MM.1S (cell line): ENCODE measurements at regions not wholly inside any gene's neighbourhood (a gene's known extent, or its start where the extent isn't known, plus 50 kb on each side); places are given as distances from the start of the nearest gene placed in this dataset.
"Not testable (repeated sequence)": the region's sequence is repeated elsewhere in the genome, so short reads cannot be mapped to it uniquely, and the experiment has no call there.

Experiments
- EZH2 ChIP-seq: fragments of 300-600 bp; sonication (generic); optimal IDR thresholded peaks from 2 replicates; pipeline ENCODE3; 2017; ENCODE audit warnings: low read depth, mild to moderate bottlenecking, antibody characterized with exemption, low read length, mixed read lengths
- TF ChIP-seq, protein P1 (sequence below): fragments of 300-600 bp; sonication (generic); IDR thresholded peaks from 2 replicates; pipeline ENCODE4 v1.5.1; 2016; ENCODE audit warnings: antibody characterized with exemption, low read length, mixed read lengths

DNA sequence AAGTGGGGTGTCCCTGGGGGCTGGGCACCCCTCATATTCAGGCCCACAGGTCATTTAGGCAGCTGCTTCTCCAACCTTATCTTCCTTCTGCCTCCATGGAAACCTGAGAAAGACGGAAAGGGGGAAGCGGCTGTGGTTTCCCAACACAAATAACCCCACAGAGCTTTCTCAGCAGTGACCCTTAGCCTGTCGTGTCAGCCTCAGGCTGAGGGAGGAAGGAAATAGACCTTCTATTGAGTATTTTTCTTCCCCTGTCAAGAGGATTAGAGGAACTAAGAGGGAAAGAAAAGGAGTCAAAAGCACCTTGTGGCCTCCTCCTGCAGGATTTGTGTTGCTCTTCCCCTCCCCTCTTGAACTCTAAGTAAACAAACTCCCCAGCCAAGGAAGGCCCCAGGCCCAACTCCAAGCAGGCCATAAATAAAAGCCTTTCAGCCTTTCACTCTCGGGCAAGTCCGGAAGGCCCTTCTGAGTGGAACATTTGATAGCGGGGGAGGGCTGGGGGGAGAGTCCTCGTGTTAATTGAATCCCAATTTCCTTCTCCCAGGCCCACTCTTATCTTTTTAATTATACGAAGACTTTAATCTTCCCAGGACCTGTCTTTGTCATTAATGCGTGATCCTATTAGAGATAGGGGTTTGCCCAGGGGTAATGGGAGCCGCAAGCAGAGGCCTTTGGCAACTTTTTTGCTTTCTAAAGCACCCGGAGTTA lies 121.8 kb downstream of the TRIM43 start:
- TF ChIP-seq, protein P1, sequence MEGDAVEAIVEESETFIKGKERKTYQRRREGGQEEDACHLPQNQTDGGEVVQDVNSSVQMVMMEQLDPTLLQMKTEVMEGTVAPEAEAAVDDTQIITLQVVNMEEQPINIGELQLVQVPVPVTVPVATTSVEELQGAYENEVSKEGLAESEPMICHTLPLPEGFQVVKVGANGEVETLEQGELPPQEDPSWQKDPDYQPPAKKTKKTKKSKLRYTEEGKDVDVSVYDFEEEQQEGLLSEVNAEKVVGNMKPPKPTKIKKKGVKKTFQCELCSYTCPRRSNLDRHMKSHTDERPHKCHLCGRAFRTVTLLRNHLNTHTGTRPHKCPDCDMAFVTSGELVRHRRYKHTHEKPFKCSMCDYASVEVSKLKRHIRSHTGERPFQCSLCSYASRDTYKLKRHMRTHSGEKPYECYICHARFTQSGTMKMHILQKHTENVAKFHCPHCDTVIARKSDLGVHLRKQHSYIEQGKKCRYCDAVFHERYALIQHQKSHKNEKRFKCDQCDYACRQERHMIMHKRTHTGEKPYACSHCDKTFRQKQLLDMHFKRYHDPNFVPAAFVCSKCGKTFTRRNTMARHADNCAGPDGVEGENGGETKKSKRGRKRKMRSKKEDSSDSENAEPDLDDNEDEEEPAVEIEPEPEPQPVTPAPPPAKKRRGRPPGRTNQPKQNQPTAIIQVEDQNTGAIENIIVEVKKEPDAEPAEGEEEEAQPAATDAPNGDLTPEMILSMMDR, result not testable (repeated sequence)
- not testable (repeated sequence) for TF ChIP-seq EZH2
